GM20000 (cell line): ENCODE measurements at regions not wholly inside any gene's neighbourhood (a gene's known extent, or its start where the extent isn't known, plus 50 kb on each side); places are given as distances from the start of the nearest gene placed in this dataset.
"Not testable (repeated sequence)": the region's sequence is repeated elsewhere in the genome, so short reads cannot be mapped to it uniquely, and the experiment has no call there.

Experiments
- DNase-seq: peaks from one replicate; pipeline ENCODE4 v3.0.0; 2012; ENCODE audit warnings: low spot score
- TF ChIP-seq, protein P1 (sequence below): IDR thresholded peaks from 2 replicates; pipeline ENCODE4 v1.5.1; 2012; ENCODE audit warnings: mild to moderate bottlenecking, control low read depth; ENCODE audit errors: extremely low read depth, missing control alignments

DNA sequence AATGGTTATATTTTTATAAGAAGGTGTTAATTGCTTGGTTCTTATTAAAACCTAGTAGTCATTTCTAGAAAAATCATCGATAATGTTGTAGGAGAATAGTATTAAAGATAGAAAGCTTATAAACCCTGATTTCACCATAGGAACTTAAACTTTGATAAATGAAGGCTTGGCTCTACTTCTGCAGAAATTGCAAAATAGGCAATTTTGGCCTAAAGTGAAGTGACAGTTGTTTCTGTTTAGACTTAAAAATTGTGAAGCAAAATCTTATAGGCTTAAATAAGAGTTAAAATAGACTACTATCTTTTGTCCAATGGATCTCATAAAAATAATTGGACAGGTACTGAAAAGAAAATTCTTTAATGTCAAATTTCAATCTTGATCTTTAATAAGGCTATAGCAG lies 321.6 kb upstream of the FZD8 start:
- TF ChIP-seq, protein P1, sequence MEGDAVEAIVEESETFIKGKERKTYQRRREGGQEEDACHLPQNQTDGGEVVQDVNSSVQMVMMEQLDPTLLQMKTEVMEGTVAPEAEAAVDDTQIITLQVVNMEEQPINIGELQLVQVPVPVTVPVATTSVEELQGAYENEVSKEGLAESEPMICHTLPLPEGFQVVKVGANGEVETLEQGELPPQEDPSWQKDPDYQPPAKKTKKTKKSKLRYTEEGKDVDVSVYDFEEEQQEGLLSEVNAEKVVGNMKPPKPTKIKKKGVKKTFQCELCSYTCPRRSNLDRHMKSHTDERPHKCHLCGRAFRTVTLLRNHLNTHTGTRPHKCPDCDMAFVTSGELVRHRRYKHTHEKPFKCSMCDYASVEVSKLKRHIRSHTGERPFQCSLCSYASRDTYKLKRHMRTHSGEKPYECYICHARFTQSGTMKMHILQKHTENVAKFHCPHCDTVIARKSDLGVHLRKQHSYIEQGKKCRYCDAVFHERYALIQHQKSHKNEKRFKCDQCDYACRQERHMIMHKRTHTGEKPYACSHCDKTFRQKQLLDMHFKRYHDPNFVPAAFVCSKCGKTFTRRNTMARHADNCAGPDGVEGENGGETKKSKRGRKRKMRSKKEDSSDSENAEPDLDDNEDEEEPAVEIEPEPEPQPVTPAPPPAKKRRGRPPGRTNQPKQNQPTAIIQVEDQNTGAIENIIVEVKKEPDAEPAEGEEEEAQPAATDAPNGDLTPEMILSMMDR: no peak
- no peak for DNase-seq

DNA sequence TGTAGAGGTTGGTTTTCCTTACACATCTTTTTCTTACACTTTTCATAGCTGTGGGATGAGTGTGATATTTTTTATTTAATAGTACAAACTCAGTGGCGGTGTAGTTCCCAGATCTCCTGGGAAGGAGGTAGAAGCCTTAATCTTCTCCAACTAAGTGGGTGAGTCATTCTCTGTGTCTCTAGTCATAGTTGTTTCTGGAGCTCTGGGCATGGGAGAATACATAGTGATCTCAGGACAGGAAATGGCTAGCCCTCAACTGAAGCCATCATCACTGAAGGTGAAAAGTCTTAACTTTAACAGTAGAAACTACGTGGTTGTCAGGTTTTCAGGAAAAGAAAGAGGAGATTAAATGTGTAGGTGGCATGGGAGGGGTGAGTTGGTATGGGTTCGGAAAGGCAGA lies 319.4 kb upstream of the FZD8 start:
- no peak for DNase-seq
- TF ChIP-seq, protein P1: no peak

DNA sequence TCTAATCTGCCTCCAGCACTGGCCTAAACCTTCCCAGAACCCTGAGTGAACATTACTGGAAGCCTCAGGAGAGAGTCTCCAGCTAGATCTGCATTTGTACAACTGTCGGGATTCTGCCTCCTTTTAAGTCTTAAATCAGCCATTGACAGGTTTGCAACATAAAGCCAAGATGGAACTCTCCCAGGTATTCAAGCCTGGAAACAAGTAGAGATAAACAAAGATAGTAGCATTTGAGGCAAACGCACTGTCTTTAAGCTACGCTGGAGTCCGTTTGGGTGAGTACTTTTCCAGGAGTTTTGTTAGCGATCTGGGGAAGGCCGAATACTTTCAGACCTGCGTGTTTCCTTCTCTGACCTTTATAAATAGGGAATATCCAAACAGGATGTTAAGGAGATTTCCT lies 317.2 kb upstream of the FZD8 start:
- no peak for DNase-seq
- TF ChIP-seq, protein P1: no peak

DNA sequence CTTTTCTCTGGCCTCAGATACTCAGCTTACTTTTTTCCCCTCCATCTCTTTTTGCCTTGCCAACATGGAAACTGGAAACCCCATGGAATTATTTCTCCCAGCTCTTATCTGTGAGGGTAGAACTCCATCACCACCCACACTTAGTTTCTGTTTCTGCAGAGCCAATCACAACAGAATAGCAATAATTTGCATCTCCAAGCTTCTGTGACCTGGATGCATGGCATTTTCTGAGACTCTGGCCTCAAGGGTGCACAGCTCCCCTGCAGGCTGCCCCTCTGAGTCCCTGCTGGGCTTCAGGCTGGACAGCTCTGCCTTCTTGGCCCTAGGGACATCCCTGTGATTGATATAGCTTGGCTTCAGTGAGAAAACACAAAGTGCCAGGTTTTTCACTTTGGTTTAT lies 316.5 kb upstream of the FZD8 start:
- not testable (repeated sequence) for DNase-seq

DNA sequence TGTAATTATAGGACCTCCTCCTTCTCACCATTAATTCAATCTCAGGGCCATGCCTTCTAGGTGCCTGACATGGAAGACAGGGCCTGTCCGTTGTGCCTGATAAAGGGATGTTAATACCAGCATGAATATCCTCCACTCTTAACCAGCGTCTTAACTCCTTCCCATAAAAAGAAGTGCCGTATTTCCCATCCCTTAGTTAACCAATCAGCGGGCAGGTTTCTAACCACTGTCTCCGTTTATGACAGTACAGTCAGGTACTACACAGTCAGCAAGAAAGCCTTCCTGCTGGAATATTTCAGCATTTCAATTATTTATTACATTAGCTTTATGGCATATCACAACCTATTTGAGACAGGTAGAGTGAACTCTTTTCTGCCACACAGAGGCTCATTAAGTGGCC lies 308.6 kb upstream of the FZD8 start:
- TF ChIP-seq, protein P1: no peak
- DNase-seq: no peak

DNA sequence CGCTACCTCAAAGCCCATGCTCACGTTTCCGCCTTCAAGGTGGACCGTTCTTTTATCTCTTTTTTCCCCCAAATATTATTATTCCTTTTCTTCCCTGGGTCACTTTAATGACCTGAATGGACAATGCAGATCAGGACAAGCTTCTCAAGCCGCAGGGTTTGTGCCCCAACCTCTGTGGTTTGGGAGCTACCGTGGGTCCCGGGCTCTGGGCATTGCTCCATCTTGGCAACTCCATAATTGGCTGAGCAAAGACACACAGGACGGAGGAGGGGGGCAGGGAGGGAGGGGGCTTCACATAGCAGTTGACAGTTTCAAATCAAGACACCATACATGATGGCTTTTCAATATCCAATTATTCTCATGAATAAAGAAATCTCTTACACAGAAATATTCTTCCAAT lies 308.1 kb upstream of the FZD8 start:
- TF ChIP-seq, protein P1: no peak
- no peak for DNase-seq

DNA sequence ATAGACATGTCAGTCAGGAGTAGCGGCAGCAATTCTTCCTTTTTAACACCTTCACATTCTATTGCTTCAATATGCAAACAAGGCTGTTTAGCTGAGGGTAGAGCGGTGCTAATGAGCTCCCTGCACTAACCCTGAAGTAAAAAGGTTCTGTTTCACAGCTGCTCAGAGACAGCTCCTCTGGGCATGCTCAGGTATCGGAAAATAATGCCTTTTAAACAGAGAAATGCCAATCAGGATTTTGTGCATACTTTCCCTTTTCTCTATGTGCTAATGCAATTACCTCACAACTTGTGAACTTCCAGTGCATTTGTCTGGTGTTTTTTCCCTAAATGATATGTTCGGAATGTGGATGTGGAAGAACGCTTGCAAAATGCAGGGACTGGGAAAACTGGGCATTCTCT lies 307.7 kb upstream of the FZD8 start:
- no peak for DNase-seq
- TF ChIP-seq, protein P1: no peak

DNA sequence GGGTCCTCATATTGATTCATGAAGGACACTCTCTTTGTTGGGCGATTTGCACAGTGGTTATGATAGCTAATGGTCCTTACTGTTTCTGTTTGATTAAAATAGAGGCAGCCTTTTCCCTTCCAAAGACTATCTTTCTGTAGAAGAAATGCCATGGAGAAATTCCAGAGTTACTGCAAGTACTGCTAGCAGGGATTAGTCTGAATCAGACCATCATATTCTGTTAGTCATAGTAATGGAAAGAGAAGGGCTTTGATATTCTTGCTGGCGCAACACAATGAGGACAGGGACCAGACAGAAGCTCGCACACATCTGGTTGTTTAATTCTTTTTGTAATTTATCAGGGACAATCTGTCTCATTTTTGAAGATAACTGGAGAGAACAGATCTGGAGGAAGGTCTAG lies 304.5 kb upstream of the FZD8 start:
- DNase-seq: no peak
- TF ChIP-seq, protein P1: no peak
